Stimulated activated CD4-positive, alpha-beta T cell treated with anti-CD3 and anti-CD28 coated beads, Interleukin-1b, Interleukin-23, amount 100 ng/mL, for 1 hour (primary cell): ENCODE measurements at regions not wholly inside any gene's neighbourhood (a gene's known extent, or its start where the extent isn't known, plus 50 kb on each side); places are given as distances from the start of the nearest gene placed in this dataset.

Experiments used
- DNase-seq, 2 donors: peaks; one replicate each; pipeline ENCODE4 v3.0.0-alpha.2; 2020; ENCODE audit warnings: low read depth in 2 of 2

- DNase-seq, result no peak
Observed at GRCh38 chr12:92032101-92032500, 113.5 kb downstream of the BTG1 start.

DNA sequence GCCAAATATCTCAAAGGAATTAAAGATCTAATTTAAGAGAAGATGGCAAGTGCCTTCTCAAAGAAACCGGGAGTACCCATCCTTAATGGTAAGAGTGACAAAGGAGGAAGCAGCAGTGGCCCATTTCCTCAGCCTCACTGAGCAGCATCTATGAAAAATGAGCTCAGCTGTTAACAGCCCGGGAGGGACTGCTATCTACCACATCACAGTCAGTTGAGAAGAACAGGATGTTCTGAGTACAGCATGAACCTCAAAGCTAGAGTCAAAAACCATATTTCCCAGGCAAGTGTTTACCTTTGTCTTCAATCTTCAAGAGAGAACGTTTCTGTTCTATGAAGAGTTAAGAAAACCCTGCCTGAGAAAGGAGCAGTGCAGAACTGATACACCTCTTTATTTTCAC, 115.0 kb downstream of the BTG1 start:
- DNase-seq, result no peak

- DNase-seq, result no peak
Observed at GRCh38 chr12:92029902-92030586, 115.6 kb downstream of the BTG1 start.

DNA sequence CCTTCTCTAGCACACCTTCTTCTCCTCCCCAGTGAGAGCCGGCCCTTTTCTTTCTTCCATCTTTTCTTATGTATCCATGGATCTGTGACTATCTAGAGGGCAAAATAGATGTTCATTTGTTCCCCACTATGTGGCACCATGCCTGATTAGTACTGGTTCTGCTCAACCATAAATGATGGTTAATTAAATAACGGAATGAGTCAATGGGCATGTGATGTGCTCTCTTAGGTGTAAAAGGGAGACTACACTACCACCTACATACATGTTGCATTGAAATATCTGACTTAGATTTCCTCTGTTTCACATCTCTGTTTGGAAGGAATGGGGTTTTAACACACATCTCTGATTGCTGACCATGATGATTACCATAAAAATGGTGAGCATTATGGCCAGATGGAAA, 116.5 kb downstream of the BTG1 start:
- no peak for DNase-seq

GRCh38 chr12:92028441-92028709, 117.3 kb downstream of the BTG1 start:
- no peak for DNase-seq

- no peak for DNase-seq
Observed at GRCh38 chr12:92027701-92028440, 117.8 kb downstream of the BTG1 start.

- DNase-seq, result no peak
Observed at GRCh38 chr12:92027243-92027642, 118.4 kb downstream of the BTG1 start.

- DNase-seq, result no peak
Observed at GRCh38 chr12:92025462-92026207, 120.0 kb downstream of the BTG1 start.

DNA sequence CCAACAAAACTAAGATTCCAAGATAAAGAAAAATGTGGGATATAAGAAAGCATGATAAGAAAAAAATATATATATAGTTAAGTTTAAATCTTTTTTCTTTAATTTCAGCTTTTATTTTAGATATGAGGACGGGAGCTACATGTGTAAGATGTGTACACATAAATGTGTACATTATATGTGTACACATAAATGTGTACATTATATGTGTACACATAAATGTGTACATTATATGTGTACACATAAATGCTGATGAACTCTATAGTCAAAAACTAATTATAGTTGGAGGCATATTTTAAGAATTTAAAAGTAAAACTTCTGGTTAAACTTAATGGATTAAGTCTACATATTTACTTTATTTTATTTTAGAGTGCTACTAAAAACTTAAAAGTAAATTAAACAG, 123.6 kb downstream of the BTG1 start:
- no peak for DNase-seq

- no peak for DNase-seq
Observed at GRCh38 chr12:92021666-92022035, 124.0 kb downstream of the BTG1 start.

DNA sequence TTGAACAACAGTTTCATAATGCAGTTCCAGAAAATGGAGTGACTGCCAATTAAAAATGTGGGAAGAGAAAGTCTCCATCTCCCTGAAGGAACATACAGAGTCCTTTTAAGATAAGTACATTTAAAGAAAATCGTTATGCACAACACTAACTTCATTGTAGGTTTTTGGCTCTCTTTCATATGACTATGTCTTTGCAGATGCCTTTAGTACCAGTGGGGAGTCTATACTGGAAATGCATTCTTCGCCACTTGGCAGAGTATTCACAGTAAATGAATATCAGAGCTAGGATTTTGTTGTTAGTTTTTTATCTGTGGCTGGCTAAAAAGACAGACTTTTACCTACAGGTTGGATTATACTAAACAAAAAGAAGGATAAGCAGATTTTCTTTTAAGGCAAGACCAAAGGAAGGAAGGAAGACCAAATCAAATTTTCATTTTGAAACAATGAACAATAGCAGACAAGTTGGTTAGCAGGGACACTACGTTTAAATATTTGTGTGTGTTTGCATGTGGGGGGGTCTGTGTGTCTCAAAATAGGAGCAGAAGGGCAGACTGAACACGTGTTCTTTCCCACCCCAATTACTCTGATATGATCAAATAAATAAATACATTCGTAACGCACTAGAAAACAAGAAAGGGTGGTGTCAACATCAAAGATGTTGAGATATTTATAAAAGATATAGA, 124.5 kb downstream of the BTG1 start:
- no peak for DNase-seq

DNA sequence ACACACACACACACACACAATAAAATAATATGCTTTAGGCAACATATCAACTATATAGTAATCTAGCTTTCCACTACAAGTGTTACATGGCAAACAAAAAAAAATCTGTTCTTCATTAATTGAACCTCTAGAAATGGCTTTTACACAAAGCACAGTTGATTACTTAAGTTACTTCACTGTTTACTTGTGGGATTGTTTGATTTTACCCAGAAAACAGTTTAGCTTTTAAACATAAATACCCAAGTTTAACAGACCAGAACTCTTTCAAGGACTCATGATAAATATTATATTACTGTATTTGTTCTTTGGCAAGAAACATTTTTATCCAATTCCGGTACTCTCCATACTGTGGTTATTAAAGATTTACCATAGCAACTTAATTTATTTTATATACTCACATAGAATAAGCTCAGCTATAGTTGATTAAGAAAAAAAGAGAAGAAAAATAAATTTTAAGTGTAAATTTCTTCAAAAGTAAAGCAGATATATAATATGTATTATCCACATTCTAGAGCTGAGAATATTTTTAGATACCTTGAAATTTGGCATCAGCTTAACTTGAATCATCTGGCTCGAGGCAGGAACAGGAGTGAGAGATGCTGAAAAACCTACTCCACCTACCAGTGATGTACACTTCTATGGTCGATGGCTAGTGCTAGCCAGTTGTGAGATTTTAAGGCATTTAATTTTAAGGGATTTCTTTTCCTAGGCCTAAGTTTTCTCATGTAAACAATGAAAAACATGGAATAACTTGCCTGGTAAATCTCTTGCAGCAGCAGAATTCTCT, 126.0 kb downstream of the BTG1 start:
- no peak for DNase-seq

DNA sequence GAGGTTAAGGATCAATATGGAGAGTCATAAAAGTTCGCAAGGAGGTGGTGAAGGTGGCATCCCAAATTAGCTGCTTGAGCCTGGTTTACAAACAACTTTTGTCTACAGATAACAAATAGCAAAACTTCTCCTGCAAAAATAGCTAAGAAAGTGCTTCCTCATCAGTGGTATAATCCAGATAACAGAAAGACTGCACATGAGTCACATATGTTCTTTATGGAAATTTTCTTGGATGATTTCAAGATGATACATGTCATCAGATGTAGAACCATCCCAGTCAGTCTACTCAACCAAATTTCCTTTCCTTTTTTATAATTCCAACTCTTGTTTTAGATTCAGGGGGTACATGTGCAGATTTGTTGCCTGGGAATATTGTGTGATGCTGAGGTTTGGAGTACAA, 133.0 kb downstream of the BTG1 start:
- no peak for DNase-seq

DNA sequence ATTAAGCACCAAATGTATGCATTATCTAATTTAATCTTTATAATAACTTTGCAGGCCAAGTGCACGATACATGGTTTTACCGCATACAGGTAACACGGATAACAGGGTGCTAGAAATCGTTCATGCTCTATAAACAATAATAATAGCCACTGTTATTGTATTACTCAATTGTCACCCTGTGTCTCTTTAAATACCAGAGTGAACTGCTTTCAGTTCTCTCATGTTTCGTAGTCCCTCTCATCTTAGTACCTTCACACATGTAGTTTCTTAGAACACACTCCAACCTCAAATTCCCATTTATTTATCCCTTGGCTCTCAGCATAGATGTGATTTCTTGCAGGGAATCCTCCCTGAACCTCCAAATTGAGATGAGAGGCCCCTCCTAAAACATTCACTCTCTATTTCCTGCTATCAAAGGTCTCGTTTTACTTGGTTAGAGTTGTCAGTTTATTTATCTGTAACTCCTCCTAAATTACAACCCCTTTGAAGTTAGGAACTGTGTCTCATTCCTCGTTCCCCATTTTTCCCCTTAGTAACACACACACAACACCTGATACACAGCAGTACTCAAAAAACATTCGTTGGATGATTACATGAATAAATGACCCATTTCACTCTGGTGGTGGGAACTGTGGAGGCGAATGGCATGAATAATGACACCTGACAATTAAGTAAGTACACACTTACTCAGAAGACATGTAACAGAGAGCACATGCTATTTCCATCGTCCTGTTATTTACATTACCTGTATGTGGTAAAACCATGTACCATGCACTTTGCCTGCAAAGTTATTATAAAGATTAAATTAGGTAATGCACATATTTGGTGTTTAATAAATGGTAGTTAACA, 134.6 kb downstream of the BTG1 start:
- DNase-seq, result no peak

GRCh38 chr12:92010368-92010767, 135.3 kb downstream of the BTG1 start:
- DNase-seq, result no peak

DNA sequence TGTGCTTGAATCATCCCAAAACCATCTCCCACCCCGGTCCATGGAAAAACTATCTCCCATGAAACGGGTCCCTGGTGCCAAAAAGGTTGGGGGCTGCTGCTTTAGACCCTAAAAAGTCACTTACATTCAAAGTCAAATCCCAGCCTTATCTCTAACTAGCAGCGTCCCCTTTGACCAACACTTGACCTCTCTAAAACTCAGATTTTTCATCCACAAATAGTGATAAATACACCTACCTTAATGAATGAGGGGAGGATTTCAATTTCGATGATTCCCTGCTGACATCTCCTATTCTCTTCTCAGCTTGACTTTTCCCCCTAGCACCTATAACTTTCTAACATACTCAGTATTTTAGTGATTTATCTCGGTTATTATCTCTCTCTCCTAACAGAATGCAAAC, 137.3 kb downstream of the BTG1 start:
- DNase-seq, result no peak

DNA sequence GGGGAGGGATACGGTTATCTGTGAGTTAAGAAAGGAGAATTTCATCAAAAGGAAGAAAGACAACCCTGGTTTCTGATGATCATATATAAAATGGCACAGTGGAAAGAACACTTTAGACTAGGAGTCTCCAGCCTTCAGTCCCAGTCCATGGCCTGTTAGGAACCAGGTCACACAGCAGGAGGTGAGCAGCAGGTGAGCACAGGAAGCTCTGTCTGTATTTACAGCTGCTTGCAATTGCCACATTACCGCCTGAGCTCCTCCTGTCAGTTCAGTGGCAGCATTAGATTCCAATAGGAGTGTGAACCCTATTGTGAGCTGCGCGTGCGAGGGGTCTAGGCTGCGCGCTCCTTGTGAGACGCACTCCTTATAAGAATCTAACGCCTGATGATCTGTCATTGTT, 137.9 kb downstream of the BTG1 start:
- DNase-seq, result no peak

GRCh38 chr12:92003701-92004100, 141.9 kb downstream of the BTG1 start:
- no peak for DNase-seq

DNA sequence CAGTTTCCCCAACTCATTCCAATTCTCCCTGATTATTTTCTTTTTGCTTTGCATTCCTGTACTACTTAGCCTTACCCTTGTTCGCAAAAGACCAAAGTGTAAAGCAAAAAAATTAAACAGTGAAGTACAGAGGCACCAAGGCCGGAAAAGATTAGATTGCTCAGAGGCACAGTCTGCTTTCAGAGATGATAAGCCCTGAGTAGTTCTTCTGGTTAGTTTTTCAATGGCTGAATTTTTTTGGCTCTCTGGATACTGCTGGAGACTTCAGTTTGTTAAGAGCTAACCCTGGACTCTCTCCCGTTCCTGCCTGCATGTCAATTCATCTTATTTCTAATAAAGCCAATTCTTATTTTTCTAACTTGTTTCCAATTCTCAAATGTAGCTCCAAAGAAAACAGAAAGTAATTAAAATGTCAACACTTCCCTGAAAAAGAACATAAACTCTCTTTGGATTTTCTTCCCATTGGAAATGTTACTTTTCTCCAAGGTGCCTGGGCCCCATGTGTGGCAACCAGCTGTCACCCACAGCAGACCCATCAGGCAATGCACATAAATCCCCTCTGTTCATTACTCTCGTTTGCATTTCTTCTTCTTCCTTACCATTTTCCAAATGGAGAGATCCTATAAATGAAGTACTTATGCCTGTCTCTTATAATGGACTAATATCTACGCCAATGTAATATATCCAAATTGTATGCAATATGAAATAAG, 142.8 kb downstream of the BTG1 start:
- no peak for DNase-seq

GRCh38 chr12:92002195-92002649, 143.4 kb downstream of the BTG1 start:
- no peak for DNase-seq
